ENCODE measurements at regions not wholly inside any gene's neighbourhood (a gene's known extent, or its start where the extent isn't known, plus 50 kb on each side); places are given as distances from the start of the nearest gene placed in this dataset.

DNA sequence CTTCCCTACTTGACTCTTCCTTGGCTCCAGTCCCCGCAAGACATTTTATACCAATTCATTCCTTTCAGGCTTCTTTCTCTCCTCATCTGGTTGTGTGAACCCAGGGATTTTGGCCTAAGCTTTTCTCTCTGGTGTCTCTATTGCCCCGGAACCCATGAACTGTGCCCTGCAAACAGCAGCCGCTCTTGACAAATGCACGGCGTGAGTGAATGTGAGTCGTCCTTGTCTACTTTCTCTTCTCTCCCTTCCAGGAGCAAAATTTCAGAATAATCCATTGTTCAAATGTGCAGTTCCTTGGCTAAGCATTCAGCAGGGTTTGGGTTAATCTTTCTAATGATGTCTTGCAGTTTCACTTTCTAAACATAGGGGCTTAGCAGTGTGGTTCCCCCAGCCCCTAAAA lies 250.4 kb upstream of the IRX4 start:
- Mint-ChIP-seq H3K27ac (ENCODE audit: unreplicated experiment) (no peak overlapping the region), H3K4me1 (ENCODE audit: low read depth, unreplicated experiment) (peaks cover 10% of the 10 kb centered on the region), H3K27me3 (ENCODE audit: unreplicated experiment) (peaks cover 6% of the 10 kb centered on the region), H3K4me3 (ENCODE audit: unreplicated experiment) (no peak overlapping the region), H3K36me3 (ENCODE audit: unreplicated experiment) (no peaks in the 10 kb centered on the region), H3K9me3 (ENCODE audit: unreplicated experiment) (peaks cover 14% of the 10 kb centered on the region)
- DNase-seq: no peak
- TF ChIP-seq, protein P1, sequence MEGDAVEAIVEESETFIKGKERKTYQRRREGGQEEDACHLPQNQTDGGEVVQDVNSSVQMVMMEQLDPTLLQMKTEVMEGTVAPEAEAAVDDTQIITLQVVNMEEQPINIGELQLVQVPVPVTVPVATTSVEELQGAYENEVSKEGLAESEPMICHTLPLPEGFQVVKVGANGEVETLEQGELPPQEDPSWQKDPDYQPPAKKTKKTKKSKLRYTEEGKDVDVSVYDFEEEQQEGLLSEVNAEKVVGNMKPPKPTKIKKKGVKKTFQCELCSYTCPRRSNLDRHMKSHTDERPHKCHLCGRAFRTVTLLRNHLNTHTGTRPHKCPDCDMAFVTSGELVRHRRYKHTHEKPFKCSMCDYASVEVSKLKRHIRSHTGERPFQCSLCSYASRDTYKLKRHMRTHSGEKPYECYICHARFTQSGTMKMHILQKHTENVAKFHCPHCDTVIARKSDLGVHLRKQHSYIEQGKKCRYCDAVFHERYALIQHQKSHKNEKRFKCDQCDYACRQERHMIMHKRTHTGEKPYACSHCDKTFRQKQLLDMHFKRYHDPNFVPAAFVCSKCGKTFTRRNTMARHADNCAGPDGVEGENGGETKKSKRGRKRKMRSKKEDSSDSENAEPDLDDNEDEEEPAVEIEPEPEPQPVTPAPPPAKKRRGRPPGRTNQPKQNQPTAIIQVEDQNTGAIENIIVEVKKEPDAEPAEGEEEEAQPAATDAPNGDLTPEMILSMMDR (IDR thresholded peaks at IDR 0.05; ENCODE audit: partially characterized antibody, unreplicated experiment): no peak

- peaks cover 10% of the 10 kb centered on the region for H3K4me1 Mint-ChIP-seq (ENCODE audit: low read depth, unreplicated experiment)
- peaks cover 6% of the 10 kb centered on the region for H3K27me3 Mint-ChIP-seq (ENCODE audit: unreplicated experiment)
- no peak overlapping the region for H3K27ac Mint-ChIP-seq (ENCODE audit: unreplicated experiment)
- H3K36me3 Mint-ChIP-seq (ENCODE audit: unreplicated experiment): no peaks in the 10 kb centered on the region
- no peak overlapping the region for H3K4me3 Mint-ChIP-seq (ENCODE audit: unreplicated experiment)
- no peak for DNase-seq
- H3K9me3 Mint-ChIP-seq (ENCODE audit: unreplicated experiment): peaks cover 14% of the 10 kb centered on the region
- TF ChIP-seq, protein P1 (IDR thresholded peaks at IDR 0.05; ENCODE audit: partially characterized antibody, unreplicated experiment): no peak
Observed at GRCh38 chr5:2132497-2132847, 249.7 kb upstream of the IRX4 start.

DNA sequence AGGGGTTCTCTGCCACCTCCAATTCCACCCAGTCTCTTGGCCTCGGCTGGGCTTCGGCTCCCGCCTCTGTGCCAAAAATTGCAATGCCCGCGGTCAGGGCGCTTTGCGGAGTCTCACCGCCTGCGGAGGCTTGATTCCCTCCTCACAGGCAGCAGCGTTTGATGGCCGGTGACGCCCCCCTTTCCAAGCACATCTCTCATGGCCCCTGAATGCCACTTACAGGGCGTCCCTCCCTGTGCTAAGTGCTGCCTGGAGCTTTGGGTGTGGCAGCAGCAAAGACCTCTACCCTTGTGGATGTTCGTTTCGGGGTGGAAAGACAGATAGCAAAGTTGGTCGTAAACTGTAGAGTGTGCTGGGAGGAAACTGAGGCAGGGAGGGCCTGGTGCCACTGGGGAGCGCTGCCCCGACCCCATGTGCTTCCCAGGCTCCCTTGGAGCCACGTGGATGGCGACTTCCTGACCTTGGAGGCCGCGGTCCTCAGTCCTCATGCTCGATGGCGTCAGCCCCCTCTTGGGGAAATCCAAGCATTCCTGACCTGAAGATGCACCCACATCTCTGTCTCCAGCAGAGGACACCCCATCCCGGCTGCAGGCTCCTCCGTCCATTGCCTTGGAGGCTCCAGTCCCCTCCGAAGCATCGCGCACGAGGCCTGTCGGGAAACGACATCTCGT lies 249.2 kb upstream of the IRX4 start:
- Mint-ChIP-seq H3K4me1 (ENCODE audit: low read depth, unreplicated experiment) (peaks cover 10% of the 10 kb centered on the region), H3K27me3 (ENCODE audit: unreplicated experiment) (peaks cover 6% of the 10 kb centered on the region), H3K4me3 (ENCODE audit: unreplicated experiment) (no peak overlapping the region), H3K27ac (ENCODE audit: unreplicated experiment) (no peak overlapping the region), H3K9me3 (ENCODE audit: unreplicated experiment) (peaks cover 14% of the 10 kb centered on the region), H3K36me3 (ENCODE audit: unreplicated experiment) (no peaks in the 10 kb centered on the region)
- TF ChIP-seq, protein P1 (IDR thresholded peaks at IDR 0.05; ENCODE audit: partially characterized antibody, unreplicated experiment): no peak
- no peak for DNase-seq

DNA sequence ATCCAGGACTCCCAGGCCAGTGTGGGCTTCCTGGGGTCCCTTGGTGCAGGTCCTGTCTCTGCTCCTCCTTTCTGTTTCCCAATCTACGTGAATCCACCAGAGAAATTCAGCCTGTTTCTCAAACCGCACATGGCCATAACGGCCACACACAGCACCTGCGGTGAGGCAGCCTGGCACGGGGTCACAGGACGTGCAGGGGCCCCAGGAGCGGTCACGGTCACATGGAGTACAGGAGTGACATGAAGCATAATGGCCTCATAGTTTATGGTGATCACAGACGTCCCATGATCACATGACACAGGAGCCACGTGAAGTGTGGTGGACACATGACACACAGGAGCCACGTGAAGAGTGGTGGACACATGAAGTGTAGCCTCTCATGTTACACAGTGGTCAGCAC lies 248.5 kb upstream of the IRX4 start:
- Mint-ChIP-seq H3K4me1 (ENCODE audit: low read depth, unreplicated experiment) (peaks cover 10% of the 10 kb centered on the region), H3K27ac (ENCODE audit: unreplicated experiment) (no peak overlapping the region), H3K36me3 (ENCODE audit: unreplicated experiment) (no peaks in the 10 kb centered on the region), H3K9me3 (ENCODE audit: unreplicated experiment) (peaks cover 14% of the 10 kb centered on the region), H3K4me3 (ENCODE audit: unreplicated experiment) (no peak overlapping the region), H3K27me3 (ENCODE audit: unreplicated experiment) (peaks cover 6% of the 10 kb centered on the region)
- no peak for DNase-seq
- TF ChIP-seq, protein P1 (IDR thresholded peaks at IDR 0.05; ENCODE audit: partially characterized antibody, unreplicated experiment): no peak

- Mint-ChIP-seq H3K9me3 (ENCODE audit: unreplicated experiment) (peaks cover 16% of the 10 kb centered on the region), H3K4me1 (ENCODE audit: low read depth, unreplicated experiment) (peaks cover 10% of the 10 kb centered on the region), H3K36me3 (ENCODE audit: unreplicated experiment) (peaks cover 4% of the 10 kb centered on the region), H3K27ac (ENCODE audit: unreplicated experiment) (no peak overlapping the region), H3K27me3 (ENCODE audit: unreplicated experiment) (peaks cover 6% of the 10 kb centered on the region), H3K4me3 (ENCODE audit: unreplicated experiment) (no peak overlapping the region)
- no peak for DNase-seq
- TF ChIP-seq, protein P1 (IDR thresholded peaks at IDR 0.05; ENCODE audit: partially characterized antibody, unreplicated experiment): no peak
Observed at GRCh38 chr5:2130361-2130760, 247.6 kb upstream of the IRX4 start.

All from glutamatergic neuron (in vitro differentiated cells).